Prostate gland (tissue), 2 donors: ENCODE measurements at regions not wholly inside any gene's neighbourhood (a gene's known extent, or its start where the extent isn't known, plus 50 kb on each side); places are given as distances from the start of the nearest gene placed in this dataset.

Source experiments
- DNase-seq: peaks from one replicate; pipeline ENCODE4 v3.0.0-alpha.2; 2019; ENCODE audit warnings: low spot score
- H3K27ac ChIP-seq, 2 donors: fragments of 200-600 bp; sonication (generic); 2 replicates each; pipeline ENCODE4 v1.5.1; 2017 to 2019
- H3K27me3 ChIP-seq: fragments of 200-600 bp; sonication (generic); replicated peaks from 2 replicates; pipeline ENCODE4 v1.5.1; 2019; ENCODE audit not compliant: insufficient read depth
- H3K36me3 ChIP-seq, 2 donors: fragments of 200-600 bp; sonication (generic); 1 replicate in 1 of 2; 2 replicates in 1 of 2; pipeline versions ENCODE4 v1.5.1 to v1.8.1; 2017 to 2019
- H3K4me1 ChIP-seq: fragments of 200-600 bp; sonication (generic); replicated peaks from 2 replicates; pipeline ENCODE4 v1.5.1; 2019
- H3K4me3 ChIP-seq, 2 donors: fragments of 200-600 bp; sonication (generic); 2 replicates each; pipeline ENCODE4 v1.5.1; 2017 to 2019
- H3K9me3 ChIP-seq: fragments of 200-600 bp; sonication (generic); 2 replicates; pipeline ENCODE4 v1.5.1; 2017
- CTCF ChIP-seq, 4 experiments: fragments of 200-600 bp in 2 of 4; fragments of 450-650 bp in 2 of 4; sonication (generic) in 2 of 4; IDR thresholded peaks; 1 replicate in 3 of 4; 2 replicates in 1 of 4; pipeline ENCODE4 v1.5.1; 2016 to 2019; ENCODE audit warnings: antibody characterized with exemption in 4 of 4, mild to moderate bottlenecking in 2 of 4, moderate library complexity in 2 of 4
- POLR2A ChIP-seq: fragments of 450-650 bp; IDR thresholded peaks from one replicate; pipeline ENCODE4 v1.6.1; 2016; ENCODE audit warnings: antibody characterized with exemption, mild to moderate bottlenecking
- POLR2AphosphoS5 ChIP-seq: sonication (generic); formaldehyde crosslinking; IDR thresholded peaks from one replicate; pipeline ENCODE4 v1.6.1; 2017; ENCODE audit warnings: antibody characterized with exemption
- WGBS: methylation state at CpG from one replicate; pipeline ENCODE4 v1.1.5; 2018; 5-methylcytosine and 5-hydroxymethylcytosine counted together
- intact Hi-C: fragments of 100-400 bp; cut with DNase I; formaldehyde crosslinking; loops from one replicate; pipeline ENCODE4 v1.14.2; 2022

DNA sequence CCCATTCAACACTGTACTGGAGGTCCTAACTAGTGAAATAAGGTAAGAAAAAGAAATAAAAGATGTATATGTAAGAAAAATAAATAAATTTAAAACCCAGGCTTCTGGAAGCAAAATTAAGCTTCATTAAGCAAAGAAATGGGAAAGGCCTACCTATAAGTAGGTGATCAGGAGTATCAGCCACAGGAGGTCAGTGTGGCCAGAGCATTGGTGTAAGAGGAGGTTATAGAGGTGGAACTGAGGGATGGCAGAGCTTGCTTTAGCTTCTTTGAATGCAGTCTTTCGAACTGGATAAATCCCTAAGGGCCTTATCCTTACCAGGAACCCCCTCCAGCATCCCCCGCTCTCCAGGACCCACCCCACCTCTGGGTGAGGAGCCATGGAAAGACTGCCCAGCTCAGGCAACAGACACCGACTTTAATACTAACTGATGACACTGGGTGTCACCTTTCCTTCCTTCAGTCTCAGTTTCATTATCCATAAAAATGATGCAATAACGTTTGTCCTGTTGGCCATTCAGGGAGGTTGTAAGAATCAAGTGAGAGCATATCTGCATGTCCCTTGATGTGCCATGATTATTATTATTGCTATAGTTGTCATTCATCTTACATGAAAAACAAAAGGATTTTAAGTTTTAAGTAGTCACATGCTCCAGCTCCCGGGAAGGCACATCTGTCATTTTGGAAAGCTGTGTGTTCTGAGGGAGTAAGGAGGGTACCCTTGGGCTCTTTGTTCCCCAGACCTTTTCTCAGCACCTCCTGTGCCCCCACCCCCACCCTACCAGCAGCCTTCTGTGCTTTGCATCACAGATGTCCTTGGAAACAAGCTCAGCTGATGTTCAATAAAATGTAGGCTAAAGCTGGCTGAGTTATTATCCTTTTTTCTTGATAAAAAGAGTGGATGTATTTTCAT is 50.8 kb upstream of the CTNNA1 start:
- 56% methylated on average over 5 of the region's 5 CpGs for whole genome bisulfite sequencing
- intact Hi-C loops: no loop called here
- no peak for DNase-seq

DNA sequence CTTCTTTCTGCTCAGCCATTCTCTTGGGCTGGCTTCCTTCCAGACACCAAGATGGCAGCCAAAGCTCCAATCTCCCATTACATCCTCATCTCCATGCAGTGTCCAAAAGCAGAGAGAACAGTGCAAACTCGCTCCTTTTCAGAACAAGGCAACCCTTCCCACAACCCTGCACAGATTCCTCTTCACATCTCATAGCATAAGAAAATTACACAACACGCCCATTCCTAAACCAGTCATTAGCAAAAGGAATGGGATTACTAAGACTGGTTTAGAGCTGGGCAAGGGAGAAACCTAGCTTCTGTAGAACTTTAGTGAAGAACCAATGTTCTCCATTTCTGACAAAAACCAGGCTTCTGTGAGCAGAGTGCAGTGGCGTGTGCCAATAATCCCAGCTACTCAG is 51.5 kb upstream of the CTNNA1 start:
- intact Hi-C loops: no loop called here
- Histone ChIP-seq H3K4me1 (no peaks in the 10 kb centered on the region), H3K27me3 (no peaks in the 10 kb centered on the region), H3K36me3 (no peaks in the 10 kb centered on the region), H3K9me3 (no peaks in the 10 kb centered on the region), H3K27ac (no peak overlapping the region), H3K4me3 (no peak overlapping the region)
- 96% methylated on average over 3 of the region's 3 CpGs for WGBS
- no peak for TF ChIP-seq POLR2AphosphoS5
- TF ChIP-seq POLR2A: no peak
- no peak for TF ChIP-seq CTCF (IDR thresholded peaks at IDR 0.05)
- DNase-seq: no peak

More for the DNA sequence above, 50.8 kb upstream of the CTNNA1 start:
- H3K27ac ChIP-seq: no peak overlapping the region
- H3K27me3 ChIP-seq: no peaks in the 10 kb centered on the region
- no peak for TF ChIP-seq POLR2AphosphoS5
- TF ChIP-seq POLR2A: no peak
- TF ChIP-seq CTCF (IDR thresholded peaks at IDR 0.05): no peak
- no peaks in the 10 kb centered on the region for H3K36me3 ChIP-seq
- no peaks in the 10 kb centered on the region for H3K4me1 ChIP-seq
- H3K4me3 ChIP-seq: no peak overlapping the region
- no peaks in the 10 kb centered on the region for H3K9me3 ChIP-seq

DNA sequence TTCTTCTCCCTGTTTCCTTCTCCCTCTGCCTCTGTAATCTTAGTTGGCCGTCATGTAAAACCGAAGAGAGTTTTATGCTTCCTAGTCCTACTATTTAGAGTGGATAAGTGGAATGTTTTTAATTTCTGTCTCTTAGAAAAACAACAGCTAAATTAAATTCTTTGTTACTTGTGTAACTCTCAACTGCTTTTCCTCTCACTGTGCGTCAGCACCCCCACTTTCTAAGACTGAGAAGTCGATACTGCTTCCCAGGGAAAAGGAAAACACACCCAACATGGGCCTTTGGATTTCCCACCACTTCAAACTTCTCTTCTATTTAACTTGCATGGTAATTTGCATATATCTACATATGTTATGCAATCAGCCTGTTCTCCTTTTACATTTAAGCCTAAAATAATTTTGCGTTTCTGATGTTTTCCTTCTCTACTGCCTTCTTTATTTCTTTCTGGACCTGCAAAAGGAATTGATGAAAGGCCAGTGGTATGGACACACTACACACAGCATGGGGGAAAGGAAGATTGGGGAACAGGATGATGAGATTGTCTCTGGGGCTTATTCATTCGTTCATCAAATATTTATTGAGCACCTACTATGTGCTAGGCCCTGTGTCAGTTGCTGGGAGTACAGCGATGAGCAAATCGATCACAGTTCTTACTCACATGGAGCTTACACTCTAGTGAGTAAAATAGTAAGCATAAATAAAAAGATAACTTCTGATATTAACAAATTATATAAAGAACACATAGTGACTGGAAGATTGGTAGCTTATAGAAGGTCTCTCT is 52.5 kb upstream of the CTNNA1 start:
- H3K27me3 ChIP-seq: no peaks in the 10 kb centered on the region
- 90% methylated on average over 8 of the region's 8 CpGs for WGBS
- no peaks in the 10 kb centered on the region for H3K9me3 ChIP-seq
- H3K27ac ChIP-seq: no peak overlapping the region
- no peak overlapping the region for H3K4me3 ChIP-seq
- H3K36me3 ChIP-seq: no peaks in the 10 kb centered on the region
- DNase-seq: no peak
- TF ChIP-seq POLR2AphosphoS5 (no peak), POLR2A (no peak), CTCF (IDR thresholded peaks at IDR 0.05) (no peak)
- H3K4me1 ChIP-seq: no peaks in the 10 kb centered on the region
- intact Hi-C loops: no loop called here

GRCh38 chr5:138699482-138699881 is 53.7 kb upstream of the CTNNA1 start:
- H3K36me3 ChIP-seq: no peaks in the 10 kb centered on the region
- H3K27me3 ChIP-seq: no peaks in the 10 kb centered on the region
- no peak overlapping the region for H3K27ac ChIP-seq
- no peak for DNase-seq
- TF ChIP-seq POLR2A (no peak), CTCF (IDR thresholded peaks at IDR 0.05) (no peak), POLR2AphosphoS5 (no peak)
- WGBS: 93% methylated on average over 2 of the region's 2 CpGs
- H3K4me3 ChIP-seq: no peak overlapping the region
- no peaks in the 10 kb centered on the region for H3K4me1 ChIP-seq
- H3K9me3 ChIP-seq: no peaks in the 10 kb centered on the region
- intact Hi-C loops: no loop called here
